Ovary (tissue), 7 donors: ENCODE measurements at regions not wholly inside any gene's neighbourhood (a gene's known extent, or its start where the extent isn't known, plus 50 kb on each side); places are given as distances from the start of the nearest gene placed in this dataset.

ENCODE experiments used
- DNase-seq, 5 donors: peaks; one replicate each; pipeline ENCODE4 v3.0.0-alpha.2; 2019 to 2020
- H3K27ac ChIP-seq, 2 donors: fragments of 200-600 bp; one replicate each; pipeline versions ENCODE4 v1.5.1 to v1.8.0; 2019 to 2022
- H3K27me3 ChIP-seq: fragments of 200-600 bp; one replicate; pipeline ENCODE4 v1.8.0; 2022
- H3K36me3 ChIP-seq: fragments of 200-600 bp; sonication (generic); one replicate; pipeline ENCODE4 v1.5.1; 2019
- H3K4me1 ChIP-seq: one replicate; pipeline ENCODE4 v1.8.1; 2013; ENCODE audit warnings: mild to moderate bottlenecking, moderate library complexity; ENCODE audit not compliant: insufficient read depth
- H3K4me3 ChIP-seq: fragments of 200-600 bp; sonication (generic); one replicate; pipeline ENCODE4 v1.5.1; 2017
- H3K9me3 ChIP-seq, 2 donors: fragments of 200-600 bp in 1 of 2; sonication (generic) in 1 of 2; one replicate each; pipeline versions ENCODE4 v1.5.1 to v1.8.1; 2013 to 2019; ENCODE audit warnings: mild to moderate bottlenecking in 1 of 2, moderate library complexity in 1 of 2
- CTCF ChIP-seq, 3 donors: fragments of 450-650 bp in 2 of 3; fragments of 200-600 bp in 1 of 3; IDR thresholded peaks; one replicate each; pipeline versions ENCODE4 v1.5.1 to v1.8.0; 2016 to 2022; ENCODE audit warnings: antibody characterized with exemption in 3 of 3, mild to moderate bottlenecking in 1 of 3
- EP300 ChIP-seq: sonication (generic); formaldehyde crosslinking; IDR thresholded peaks from one replicate; pipeline ENCODE4 v1.6.1; 2017; ENCODE audit warnings: antibody characterized with exemption
- POLR2A ChIP-seq: fragments of 450-650 bp; IDR thresholded peaks from one replicate; pipeline ENCODE4 v1.6.1; 2017; ENCODE audit warnings: antibody characterized with exemption, mild to moderate bottlenecking, moderate library complexity
- WGBS, 3 donors: extraction: QIAGEN DNeasy Blood & Tissue Kit in 1 of 3; methylation state at CpG; one replicate each; pipeline versions ENCODE4 v1.1.5 to v1.1.7; 2013 to 2017; 5-methylcytosine and 5-hydroxymethylcytosine counted together
- intact Hi-C, 4 donors: fragments of 100-400 bp; cut with DNase I; formaldehyde crosslinking; loops; one replicate each; pipeline versions ENCODE4 v1.11.0 to v1.15.1; 2022 to 2023
- donor health status: DM: no; HTN: no; CAD: no; lungs with moderate emphysema.
- donor health status: DM: no; HTN: no; CAD: no.
- donor health status: Bipolar disorder and iron deficiency.
- donor health status: DM: no; HTN: no; CAD: no.
- donor health status: DM: yes; HTN: yes; CAD: no.

GRCh38 chr9:8052991-8053390 is 253.4 kb upstream of the DMAC1 start:
- H3K9me3 ChIP-seq = peaks cover 0 to 3% of the 10 kb centered on the region in 2 donors
- WGBS, 3 donors = 83 to 89% (median 88%) methylated on average over 3 of the region's 3 CpGs
- no peaks in the 10 kb centered on the region for H3K4me1 ChIP-seq
- H3K27ac ChIP-seq = no peak overlapping the region
- no peaks in the 10 kb centered on the region for H3K27me3 ChIP-seq
- no peaks in the 10 kb centered on the region for H3K36me3 ChIP-seq
- TF ChIP-seq CTCF (IDR thresholded peaks at IDR 0.05) (no peak), POLR2A (no peak), EP300 (no peak)
- no peak overlapping the region for H3K4me3 ChIP-seq
- intact Hi-C loops = no loop called here
- DNase-seq = no peak

DNA sequence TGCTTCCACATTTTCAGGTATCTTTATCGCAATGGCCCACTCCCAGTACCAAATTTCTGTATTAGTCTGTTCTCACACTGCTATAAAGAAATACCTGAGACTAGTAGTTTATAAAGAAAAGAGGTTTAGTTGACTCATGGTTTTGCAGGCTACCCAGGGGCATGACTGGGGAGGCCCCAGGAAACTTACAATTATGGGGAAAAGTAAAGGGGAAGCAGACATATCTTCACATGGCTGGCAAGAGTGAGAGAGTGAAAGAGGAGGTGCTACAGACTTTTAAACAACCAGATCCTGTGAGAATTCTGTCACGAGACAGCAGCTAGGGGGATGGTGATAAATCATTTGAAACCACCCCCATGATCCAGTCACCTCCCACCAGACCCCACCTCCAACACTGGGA is 238.2 kb upstream of the DMAC1 start:
- no peaks in the 10 kb centered on the region for H3K27me3 ChIP-seq
- no peaks in the 10 kb centered on the region for H3K9me3 ChIP-seq
- 64 to 75% (median 70%) methylated on average over 2 of the region's 2 CpGs for WGBS, 3 donors
- no peaks in the 10 kb centered on the region for H3K36me3 ChIP-seq
- intact Hi-C loops = no loop called here
- no peak overlapping the region for H3K4me3 ChIP-seq
- TF ChIP-seq EP300 (no peak), CTCF (IDR thresholded peaks at IDR 0.05) (no peak), POLR2A (no peak)
- H3K4me1 ChIP-seq = no peaks in the 10 kb centered on the region
- DNase-seq = no peak
- no peak overlapping the region for H3K27ac ChIP-seq

DNA sequence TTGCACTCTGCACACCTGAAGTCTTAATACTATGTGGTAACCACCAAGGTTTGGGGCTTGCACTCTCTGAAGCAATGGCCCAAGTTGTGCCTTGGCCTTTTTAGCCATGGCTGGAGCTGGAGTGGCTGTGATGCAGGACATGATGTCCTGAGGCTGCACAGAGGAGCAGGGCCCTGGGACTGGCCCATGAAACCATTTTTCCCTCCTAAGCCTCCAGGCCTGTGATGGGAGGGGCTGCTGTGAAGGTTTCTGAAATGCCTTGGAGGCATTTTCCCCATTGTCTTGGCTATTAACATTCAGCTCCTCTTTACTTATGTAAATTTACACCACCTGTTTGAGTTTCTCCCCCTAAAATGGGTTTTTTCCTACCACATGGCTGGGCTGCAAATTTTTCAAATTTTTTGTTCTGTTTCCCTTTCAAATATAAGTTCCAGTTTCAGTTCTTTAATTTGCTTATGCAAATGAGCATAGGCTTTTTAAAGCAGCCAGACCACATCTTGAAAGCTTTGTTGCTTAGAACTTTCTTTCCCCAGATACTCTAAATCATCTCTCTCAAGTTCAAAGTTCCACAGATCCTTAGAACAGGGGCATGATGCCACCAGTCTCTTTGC is 237.4 kb upstream of the DMAC1 start:
- Histone ChIP-seq H3K4me3 (no peak overlapping the region), H3K27me3 (no peaks in the 10 kb centered on the region), H3K27ac (no peak overlapping the region), H3K9me3 (no peaks in the 10 kb centered on the region), H3K4me1 (no peaks in the 10 kb centered on the region), H3K36me3 (no peaks in the 10 kb centered on the region)
- TF ChIP-seq CTCF (IDR thresholded peaks at IDR 0.05) = no peak
- no peak for TF ChIP-seq EP300
- no peak for DNase-seq
- intact Hi-C loops = no loop called here

- Histone ChIP-seq H3K9me3 (no peaks in the 10 kb centered on the region), H3K36me3 (no peaks in the 10 kb centered on the region), H3K27ac (no peak overlapping the region), H3K4me3 (no peak overlapping the region), H3K27me3 (no peaks in the 10 kb centered on the region), H3K4me1 (no peaks in the 10 kb centered on the region)
- intact Hi-C loops = no loop called here
- no peak for TF ChIP-seq EP300
- TF ChIP-seq CTCF (IDR thresholded peaks at IDR 0.05) = no peak
- no peak for TF ChIP-seq POLR2A
- DNase-seq = no peak
- WGBS, 3 donors = 83 to 94% (median 87%) methylated on average over 2 of the region's 2 CpGs
Measured at GRCh38 chr9:8033794-8034193, 234.2 kb upstream of the DMAC1 start.

DNA sequence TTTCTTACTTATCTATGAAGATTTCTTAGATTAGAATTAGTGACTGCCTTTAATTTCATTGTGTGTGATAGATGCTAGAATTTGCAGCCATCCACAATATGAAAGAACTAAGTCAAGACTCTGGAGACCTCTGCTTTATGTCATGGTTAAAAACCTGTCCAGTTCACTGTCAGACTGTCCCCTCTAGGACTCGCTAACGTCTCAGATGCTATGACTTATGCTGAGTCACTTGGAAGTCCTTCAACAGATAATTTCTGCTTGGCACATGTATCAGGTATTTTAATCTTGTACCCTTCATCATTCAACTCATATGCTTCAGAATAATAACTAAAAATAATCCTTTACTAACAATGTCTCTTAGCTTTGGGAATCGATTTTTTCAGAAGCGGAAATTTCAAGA is 230.5 kb upstream of the DMAC1 start:
- Histone ChIP-seq H3K4me3 (no peak overlapping the region), H3K9me3 (no peaks in the 10 kb centered on the region), H3K27me3 (no peaks in the 10 kb centered on the region), H3K36me3 (no peaks in the 10 kb centered on the region), H3K4me1 (no peaks in the 10 kb centered on the region), H3K27ac (no peak overlapping the region)
- 73 to 81% (median 77%) methylated on average over 4 of the region's 4 CpGs for whole genome bisulfite sequencing, 3 donors
- TF ChIP-seq POLR2A = no peak
- TF ChIP-seq EP300 = no peak
- no peak for TF ChIP-seq CTCF (IDR thresholded peaks at IDR 0.05)
- DNase-seq = no peak
- intact Hi-C loops = no loop called here
